ENCODE measurements at regions not wholly inside any gene's neighbourhood (a gene's known extent, or its start where the extent isn't known, plus 50 kb on each side); places are given as distances from the start of the nearest gene placed in this dataset.

- in situ Hi-C loops (cut with MboI; ENCODE audit: low sequenced_read_pairs) = no loop called here
These were observed 572.1 kb downstream of the TLE4 start for GRCh38 chr9:80143899-80144298.

- in situ Hi-C loops (cut with MboI; ENCODE audit: low sequenced_read_pairs) = no loop called here
These were observed 562.7 kb downstream of the TLE4 start for GRCh38 chr9:80134487-80134886.

GRCh38 chr9:80131627-80132026 lies 559.9 kb downstream of the TLE4 start:
- in situ Hi-C loops (cut with MboI; ENCODE audit: low sequenced_read_pairs) = no loop called here

GRCh38 chr9:80127920-80128319 lies 556.2 kb downstream of the TLE4 start:
- in situ Hi-C loops (cut with MboI; ENCODE audit: low sequenced_read_pairs) = no loop called here

- in situ Hi-C loops (cut with MboI; ENCODE audit: low sequenced_read_pairs) = no loop called here
These were observed 554.0 kb downstream of the TLE4 start for GRCh38 chr9:80125731-80126264.

GRCh38 chr9:80117031-80117430 lies 545.3 kb downstream of the TLE4 start:
- in situ Hi-C loops (cut with MboI; ENCODE audit: low sequenced_read_pairs) = no loop called here

- in situ Hi-C loops (cut with MboI; ENCODE audit: low sequenced_read_pairs) = no loop called here
These were observed 542.5 kb downstream of the TLE4 start for GRCh38 chr9:80114241-80114640.

GRCh38 chr9:80107931-80108660 lies 536.3 kb downstream of the TLE4 start:
- in situ Hi-C loops (cut with MboI; ENCODE audit: low sequenced_read_pairs) = no loop called here

GRCh38 chr9:80097476-80097875 lies 525.7 kb downstream of the TLE4 start:
- in situ Hi-C loops (cut with MboI; ENCODE audit: low sequenced_read_pairs) = no loop called here

- in situ Hi-C loops (cut with MboI; ENCODE audit: low sequenced_read_pairs) = no loop called here
These were observed 522.5 kb downstream of the TLE4 start for GRCh38 chr9:80094176-80094771.

- in situ Hi-C loops (cut with MboI; ENCODE audit: low sequenced_read_pairs) = no loop called here
These were observed 521.9 kb downstream of the TLE4 start for GRCh38 chr9:80093695-80094094.

- in situ Hi-C loops (cut with MboI; ENCODE audit: low sequenced_read_pairs) = no loop called here
These were observed 519.8 kb downstream of the TLE4 start for GRCh38 chr9:80091526-80091925.

GRCh38 chr9:80090317-80090716 lies 518.6 kb downstream of the TLE4 start:
- in situ Hi-C loops (cut with MboI; ENCODE audit: low sequenced_read_pairs) = no loop called here

- in situ Hi-C loops (cut with MboI; ENCODE audit: low sequenced_read_pairs) = no loop called here
These were observed 515.1 kb downstream of the TLE4 start for GRCh38 chr9:80086822-80087345.

GRCh38 chr9:80086386-80086785 lies 514.6 kb downstream of the TLE4 start:
- in situ Hi-C loops (cut with MboI; ENCODE audit: low sequenced_read_pairs) = no loop called here

- in situ Hi-C loops (cut with MboI; ENCODE audit: low sequenced_read_pairs) = no loop called here
These were observed 513.9 kb downstream of the TLE4 start for GRCh38 chr9:80085668-80086067.

GRCh38 chr9:80082213-80082612 lies 510.4 kb downstream of the TLE4 start:
- in situ Hi-C loops (cut with MboI; ENCODE audit: low sequenced_read_pairs) = no loop called here

- in situ Hi-C loops (cut with MboI; ENCODE audit: low sequenced_read_pairs) = no loop called here
These were observed 507.1 kb downstream of the TLE4 start for GRCh38 chr9:80078826-80079225.

- in situ Hi-C loops (cut with MboI; ENCODE audit: low sequenced_read_pairs) = no loop called here
These were observed 505.3 kb downstream of the TLE4 start for GRCh38 chr9:80077059-80077458.

GRCh38 chr9:80076162-80076561 lies 504.4 kb downstream of the TLE4 start:
- in situ Hi-C loops (cut with MboI; ENCODE audit: low sequenced_read_pairs) = no loop called here

GRCh38 chr9:80074439-80074838 lies 502.7 kb downstream of the TLE4 start:
- in situ Hi-C loops (cut with MboI; ENCODE audit: low sequenced_read_pairs) = no loop called here

- in situ Hi-C loops (cut with MboI; ENCODE audit: low sequenced_read_pairs) = no loop called here
These were observed 500.7 kb downstream of the TLE4 start for GRCh38 chr9:80072451-80072850.

Data from HL-60/S4 treated with phorbol 12-myristate 13-acetate at 8.2 ng/mL for 4 days and 3 days (cell line).